Endothelial cell of umbilical vein (primary cell): ENCODE measurements at regions not wholly inside any gene's neighbourhood (a gene's known extent, or its start where the extent isn't known, plus 50 kb on each side); places are given as distances from the start of the nearest gene placed in this dataset.

Source experiments
- BruUV-seq: library from RNA; stranded (reverse); fragments of 400-500 nt; replicated peaks from 2 replicates; lab custom pipeline; 2021; lab: Mats Ljungman, UMichigan
- CTCF ChIA-PET: fragments of 300-600, 350-600 bp; sonication (Branson Sonifier 250); formaldehyde crosslinking; loops from one replicate; lab custom pipeline; 2021; ENCODE audit warnings: antibody characterized with exemption, inconsistent platforms; lab: Charles Lee
- POLR2A ChIA-PET: fragments of 300-600, 350-600 bp; sonication (Branson Sonifier 250); formaldehyde crosslinking; loops from one replicate; lab custom pipeline; 2021; ENCODE audit warnings: antibody characterized with exemption, inconsistent platforms; lab: Charles Lee
- DNase-seq: peaks from one replicate; pipeline ENCODE4 v3.0.0-alpha.2; 2011; ENCODE audit warnings: low read depth, low spot score
- FAIRE-seq: peaks from 2 replicates; lab custom pipeline; 2011; peaks lifted over from hg19 to GRCh38; lab: Jason Lieb, UNC
- H2AFZ ChIP-seq: 2 replicates; pipeline ENCODE4 v1.6.0; 2012; ENCODE audit warnings: low read depth, low read length, control low read depth, inconsistent platforms
- H3K27ac ChIP-seq: 2 replicates; pipeline ENCODE4 v1.5.1; 2011; ENCODE audit warnings: low read depth, mild to moderate bottlenecking, control low read depth, low read length, moderate library complexity; ENCODE audit not compliant: insufficient read depth
- H3K27me3 ChIP-seq, 2 experiments: 2 replicates each; pipeline versions ENCODE4 v1.6.0 to v1.6.1; 2011; ENCODE audit warnings: low read length in 2 of 2, mixed read lengths in 1 of 2; ENCODE audit not compliant: control insufficient read depth in 2 of 2, insufficient read depth in 2 of 2
- H3K36me3 ChIP-seq, 2 experiments: 2 replicates in 1 of 2; 3 replicates in 1 of 2; pipeline ENCODE4 v1.5.1; 2011; ENCODE audit warnings: low read length in 2 of 2, mild to moderate bottlenecking in 1 of 2, moderate library complexity in 1 of 2; ENCODE audit not compliant: control insufficient read depth in 2 of 2, insufficient read depth in 2 of 2; ENCODE audit errors: extremely low read depth in 1 of 2
- H3K4me1 ChIP-seq: 3 replicates; pipeline ENCODE4 v1.5.1; 2011; ENCODE audit warnings: mild to moderate bottlenecking, low read length; ENCODE audit not compliant: control insufficient read depth, insufficient read depth; ENCODE audit errors: extremely low read depth
- H3K4me2 ChIP-seq: 2 replicates; pipeline ENCODE4 v1.6.1; 2011; ENCODE audit warnings: low read length, control low read depth, mixed read lengths; ENCODE audit not compliant: insufficient read depth
- H3K4me3 ChIP-seq, 3 experiments: fragments of 200-600 bp in 1 of 3; sonication (generic), shearing (Covaris generic) in 1 of 3; replicated peaks in 1 of 3; 2 replicates each; pipeline ENCODE4 v1.5.1; 2011 to 2016; ENCODE audit warnings: control low read depth in 3 of 3, low read length in 3 of 3, mild to moderate bottlenecking in 2 of 3, inconsistent platforms in 1 of 3, low read depth in 1 of 3, moderate library complexity in 1 of 3; ENCODE audit not compliant: insufficient read depth in 1 of 3
- H3K79me2 ChIP-seq: 2 replicates; pipeline ENCODE4 v1.6.0; 2012; ENCODE audit warnings: low read length, inconsistent platforms; ENCODE audit not compliant: control insufficient read depth, insufficient read depth
- H3K9ac ChIP-seq: replicated peaks from 2 replicates; pipeline ENCODE3; 2011; ENCODE audit warnings: low read length, control low read depth; ENCODE audit not compliant: insufficient read depth; ENCODE audit errors: extremely low read depth
- H3K9me1 ChIP-seq: replicated peaks from 3 replicates; pipeline ENCODE4 v1.6.0; 2011; ENCODE audit warnings: mild to moderate bottlenecking, low read length; ENCODE audit not compliant: control insufficient read depth, insufficient read depth; ENCODE audit errors: extremely low read depth
- H3K9me3 ChIP-seq: replicated peaks from 2 replicates; pipeline ENCODE4 v1.5.1; 2012; ENCODE audit warnings: low read length, inconsistent platforms; ENCODE audit not compliant: control insufficient read depth, insufficient read depth
- H4K20me1 ChIP-seq: replicated peaks from 2 replicates; pipeline ENCODE3; 2011; ENCODE audit warnings: mild to moderate bottlenecking, low read length; ENCODE audit not compliant: control insufficient read depth, insufficient read depth; ENCODE audit errors: extremely low read depth
- CTCF ChIP-seq, 2 donors: IDR thresholded peaks; 1 replicate in 1 of 2; 2 replicates in 1 of 2; pipeline ENCODE4 v1.5.1; 2011; ENCODE audit warnings: low read length in 2 of 2, mild to moderate bottlenecking in 2 of 2, moderate library complexity in 2 of 2, control low read depth in 1 of 2, inconsistent platforms in 1 of 2, low read depth in 1 of 2; ENCODE audit not compliant: insufficient read depth in 1 of 2; ENCODE audit errors: extremely low read depth in 1 of 2
- EZH2 ChIP-seq: IDR thresholded peaks from 2 replicates; pipeline ENCODE4 v1.6.1; 2012; ENCODE audit warnings: borderline replicate concordance, low read depth, mild to moderate bottlenecking, moderate library complexity, low read length, inconsistent platforms; ENCODE audit not compliant: severe bottlenecking
- FOS ChIP-seq: IDR thresholded peaks from 2 replicates; pipeline ENCODE4 v1.6.1; 2011; ENCODE audit warnings: mild to moderate bottlenecking, low read length, moderate library complexity, borderline replicate concordance; ENCODE audit not compliant: insufficient read depth
- GATA2 ChIP-seq: IDR thresholded peaks from 2 replicates; pipeline ENCODE4 v1.7.0; 2011; ENCODE audit warnings: low read depth, mild to moderate bottlenecking, moderate library complexity, mixed read lengths, low read length; ENCODE audit not compliant: insufficient read length, insufficient read depth
- JUN ChIP-seq: IDR thresholded peaks from 2 replicates; pipeline ENCODE4 v1.6.1; 2011; ENCODE audit warnings: borderline replicate concordance, low read depth; ENCODE audit not compliant: insufficient read length, insufficient read depth
- MYC ChIP-seq: IDR thresholded peaks from one replicate; pipeline ENCODE4 v1.6.1; 2011; ENCODE audit warnings: mild to moderate bottlenecking, low read depth, low read length
- POLR2A ChIP-seq: IDR thresholded peaks from 2 replicates; pipeline ENCODE4 v1.6.1; 2012; ENCODE audit warnings: low read depth, mild to moderate bottlenecking, control low read depth, low read length
- POLR2AphosphoS5 ChIP-seq: IDR thresholded peaks from 2 replicates; pipeline ENCODE4 v1.6.1; 2012; ENCODE audit warnings: low read depth, mild to moderate bottlenecking, control low read depth, low read length, moderate library complexity; ENCODE audit not compliant: insufficient read depth
- dilution Hi-C: fragments of 300-500 bp; cut with MboI; formaldehyde crosslinking; loops from one replicate; pipeline ENCODE4 v1.15.0; 2019; ENCODE audit warnings: low sequenced_read_pairs; ENCODE audit not compliant: extremely low pct_ligation_motif_present
- intact Hi-C: fragments of 100-400 bp; cut with micrococcal nuclease; formaldehyde crosslinking; loops from one replicate; pipeline ENCODE4 v1.10.0; 2022
- TF ChIP-seq, protein P1 (sequence below): IDR thresholded peaks from 2 replicates; pipeline ENCODE4 v1.6.1; 2011; ENCODE audit not compliant: insufficient read depth, insufficient read length

DNA sequence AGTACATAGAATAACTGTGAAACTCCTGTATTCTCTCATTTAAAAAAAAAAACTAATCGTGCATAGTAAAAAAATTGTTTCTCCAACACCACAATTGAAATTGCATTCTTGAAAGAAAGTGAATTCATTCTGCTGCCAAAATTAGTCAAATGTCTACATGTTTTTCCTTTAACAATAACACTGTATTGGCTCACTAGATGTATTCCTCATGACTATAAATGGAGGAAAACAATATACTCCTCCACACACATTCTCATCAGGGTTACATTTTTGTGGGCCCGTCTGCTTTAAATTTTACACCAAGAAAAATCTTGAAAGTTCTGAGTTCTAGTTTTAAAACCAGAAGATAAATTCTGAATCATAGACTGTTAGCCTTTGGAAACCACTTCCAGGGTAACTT lies 233.6 kb downstream of the KLF12 start:
- dilution Hi-C loops = no loop called here
- POLR2A ChIA-PET = no interaction called here
- CTCF ChIA-PET = interaction anchor here (1.5 kb wide), 1 partner anchor 19 kb away, joined by 4 read pairs; no protein-coding TSS in a partner anchor
- peak; percentile 27 for DNase-seq
- Histone ChIP-seq H3K27ac (no peak overlapping the region), H4K20me1 (no peaks in the 10 kb centered on the region), H3K36me3 (no peaks in the 10 kb centered on the region), H2AFZ (no peak overlapping the region), H3K79me2 (no peaks in the 10 kb centered on the region), H3K4me3 (no peak overlapping the region), H3K27me3 (no peaks in the 10 kb centered on the region), H3K4me2 (no peak overlapping the region), H3K9me1 (no peaks in the 10 kb centered on the region), H3K4me1 (peaks cover 8% of the 10 kb centered on the region), H3K9me3 (no peaks in the 10 kb centered on the region), H3K9ac (no peak overlapping the region)
- no peak for FAIRE-seq
- no TSS peak for BruUV-seq
- intact Hi-C loops = no loop called here
- no peak for TF ChIP-seq POLR2AphosphoS5
- no peak for TF ChIP-seq GATA2
- no peak for TF ChIP-seq FOS
- no peak for TF ChIP-seq CTCF (IDR thresholded peaks at IDR 0.05; ENCODE audit: extremely low read depth in 1 of 2, insufficient read depth in 1 of 2, low read depth in 1 of 2, low read length in 2 of 2)
- TF ChIP-seq POLR2A = no peak
- TF ChIP-seq, protein P1, sequence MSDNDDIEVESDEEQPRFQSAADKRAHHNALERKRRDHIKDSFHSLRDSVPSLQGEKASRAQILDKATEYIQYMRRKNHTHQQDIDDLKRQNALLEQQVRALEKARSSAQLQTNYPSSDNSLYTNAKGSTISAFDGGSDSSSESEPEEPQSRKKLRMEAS = no peak
- TF ChIP-seq JUN = no peak
- TF ChIP-seq MYC = no peak
- TF ChIP-seq EZH2 = no peak
